ENCODE measurements at regions not wholly inside any gene's neighbourhood (a gene's known extent, or its start where the extent isn't known, plus 50 kb on each side); places are given as distances from the start of the nearest gene placed in this dataset.
"Not testable (repeated sequence)": the region's sequence is repeated elsewhere in the genome, so short reads cannot be mapped to it uniquely, and the experiment has no call there.

GRCh38 chr1:222897527-222898190 lies 82.8 kb downstream of the DISP1 start:
- DNase-seq (ENCODE audit: low spot score): no peak
- H3K9me3 Mint-ChIP-seq (ENCODE audit: unreplicated experiment): no peaks in the 10 kb centered on the region
- H3K27me3 Mint-ChIP-seq (ENCODE audit: unreplicated experiment): no peaks in the 10 kb centered on the region
- H3K36me3 Mint-ChIP-seq (ENCODE audit: low read depth, unreplicated experiment): no peaks in the 10 kb centered on the region
- H3K4me1 Mint-ChIP-seq (ENCODE audit: unreplicated experiment): no peaks in the 10 kb centered on the region
- H3K27ac Mint-ChIP-seq (ENCODE audit: unreplicated experiment): no peak overlapping the region
- TF ChIP-seq, protein P1, sequence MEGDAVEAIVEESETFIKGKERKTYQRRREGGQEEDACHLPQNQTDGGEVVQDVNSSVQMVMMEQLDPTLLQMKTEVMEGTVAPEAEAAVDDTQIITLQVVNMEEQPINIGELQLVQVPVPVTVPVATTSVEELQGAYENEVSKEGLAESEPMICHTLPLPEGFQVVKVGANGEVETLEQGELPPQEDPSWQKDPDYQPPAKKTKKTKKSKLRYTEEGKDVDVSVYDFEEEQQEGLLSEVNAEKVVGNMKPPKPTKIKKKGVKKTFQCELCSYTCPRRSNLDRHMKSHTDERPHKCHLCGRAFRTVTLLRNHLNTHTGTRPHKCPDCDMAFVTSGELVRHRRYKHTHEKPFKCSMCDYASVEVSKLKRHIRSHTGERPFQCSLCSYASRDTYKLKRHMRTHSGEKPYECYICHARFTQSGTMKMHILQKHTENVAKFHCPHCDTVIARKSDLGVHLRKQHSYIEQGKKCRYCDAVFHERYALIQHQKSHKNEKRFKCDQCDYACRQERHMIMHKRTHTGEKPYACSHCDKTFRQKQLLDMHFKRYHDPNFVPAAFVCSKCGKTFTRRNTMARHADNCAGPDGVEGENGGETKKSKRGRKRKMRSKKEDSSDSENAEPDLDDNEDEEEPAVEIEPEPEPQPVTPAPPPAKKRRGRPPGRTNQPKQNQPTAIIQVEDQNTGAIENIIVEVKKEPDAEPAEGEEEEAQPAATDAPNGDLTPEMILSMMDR (IDR thresholded peaks at IDR 0.05; ENCODE audit: unreplicated experiment): no peak
- no peak overlapping the region for H3K4me3 Mint-ChIP-seq (ENCODE audit: unreplicated experiment)

- Mint-ChIP-seq H3K27ac (ENCODE audit: unreplicated experiment) (no peak overlapping the region), H3K4me3 (ENCODE audit: unreplicated experiment) (no peak overlapping the region), H3K4me1 (ENCODE audit: unreplicated experiment) (no peaks in the 10 kb centered on the region), H3K9me3 (ENCODE audit: unreplicated experiment) (no peaks in the 10 kb centered on the region), H3K27me3 (ENCODE audit: unreplicated experiment) (no peaks in the 10 kb centered on the region), H3K36me3 (ENCODE audit: low read depth, unreplicated experiment) (no peaks in the 10 kb centered on the region)
- DNase-seq (ENCODE audit: low spot score): no peak
- TF ChIP-seq, protein P1 (IDR thresholded peaks at IDR 0.05; ENCODE audit: unreplicated experiment): no peak
Measured at GRCh38 chr1:222898191-222898527, 83.3 kb downstream of the DISP1 start.

DNA sequence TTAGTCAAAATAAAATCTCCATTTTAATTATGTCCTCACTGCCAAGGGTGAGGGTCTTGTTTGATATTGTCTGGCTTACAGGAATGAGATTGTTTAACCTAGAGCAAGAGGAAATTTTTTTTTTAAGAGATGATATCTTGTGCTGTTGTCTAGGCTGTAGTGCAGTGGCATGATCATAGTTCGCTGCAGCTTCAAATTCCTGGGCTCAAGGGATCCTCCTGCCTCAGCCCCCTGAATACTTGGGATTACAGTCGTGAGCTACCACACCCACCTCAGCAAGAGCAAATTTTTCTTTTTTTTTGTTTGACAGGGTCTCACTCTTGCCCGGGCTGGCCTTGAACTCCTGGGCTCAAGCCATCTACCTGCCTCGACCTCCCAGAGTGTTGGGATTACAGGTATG lies 84.6 kb downstream of the DISP1 start:
- Mint-ChIP-seq H3K36me3 (ENCODE audit: low read depth, unreplicated experiment) (no peaks in the 10 kb centered on the region), H3K27ac (ENCODE audit: unreplicated experiment) (no peak overlapping the region), H3K4me1 (ENCODE audit: unreplicated experiment) (no peaks in the 10 kb centered on the region), H3K9me3 (ENCODE audit: unreplicated experiment) (no peaks in the 10 kb centered on the region), H3K4me3 (ENCODE audit: unreplicated experiment) (no peak overlapping the region), H3K27me3 (ENCODE audit: unreplicated experiment) (no peaks in the 10 kb centered on the region)
- DNase-seq (ENCODE audit: low spot score): no peak
- TF ChIP-seq, protein P1 (IDR thresholded peaks at IDR 0.05; ENCODE audit: unreplicated experiment): no peak

DNA sequence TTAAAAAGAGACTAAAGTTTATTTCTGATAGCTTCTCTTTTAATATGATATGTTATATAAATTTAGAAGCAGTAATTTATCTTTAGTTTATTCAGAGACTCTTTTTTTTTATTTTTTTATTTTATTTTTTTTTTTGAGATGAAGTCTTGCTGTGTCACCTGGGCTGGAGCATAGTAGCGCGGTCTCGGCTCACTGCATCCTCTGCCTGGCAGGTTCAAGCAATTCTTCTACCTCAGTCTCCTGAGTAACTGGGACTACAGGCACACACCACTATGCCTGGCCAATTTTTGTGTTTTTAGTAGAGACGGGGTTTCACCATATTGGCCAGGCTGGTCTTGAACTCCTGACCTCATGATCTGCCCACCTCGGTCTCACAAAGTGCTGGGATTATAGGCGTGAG lies 89.6 kb downstream of the DISP1 start:
- no peaks in the 10 kb centered on the region for H3K9me3 Mint-ChIP-seq (ENCODE audit: unreplicated experiment)
- no peaks in the 10 kb centered on the region for H3K4me1 Mint-ChIP-seq (ENCODE audit: unreplicated experiment)
- TF ChIP-seq, protein P1 (IDR thresholded peaks at IDR 0.05; ENCODE audit: unreplicated experiment): no peak
- H3K36me3 Mint-ChIP-seq (ENCODE audit: low read depth, unreplicated experiment): no peaks in the 10 kb centered on the region
- no peak overlapping the region for H3K4me3 Mint-ChIP-seq (ENCODE audit: unreplicated experiment)
- DNase-seq (ENCODE audit: low spot score): no peak
- H3K27me3 Mint-ChIP-seq (ENCODE audit: unreplicated experiment): no peaks in the 10 kb centered on the region
- no peak overlapping the region for H3K27ac Mint-ChIP-seq (ENCODE audit: unreplicated experiment)

DNA sequence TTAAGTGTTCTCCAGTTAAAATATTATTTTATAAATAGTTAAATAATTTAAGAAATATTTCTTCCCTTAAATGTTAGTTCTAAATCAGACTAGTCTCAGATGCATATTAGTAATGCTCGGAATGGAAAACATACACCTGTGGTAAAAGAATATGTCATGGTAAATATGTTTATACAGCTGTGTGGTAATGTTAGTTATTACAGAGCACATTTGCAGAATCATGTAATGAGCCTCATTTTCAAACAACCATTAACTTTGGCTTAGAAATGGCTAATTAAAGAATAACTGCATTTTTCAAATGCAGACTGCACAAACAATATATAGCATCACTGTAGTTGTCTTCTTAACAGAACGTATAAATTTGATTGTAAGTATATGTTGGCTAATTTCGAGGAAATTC lies 90.3 kb downstream of the DISP1 start:
- H3K27me3 Mint-ChIP-seq (ENCODE audit: unreplicated experiment): no peaks in the 10 kb centered on the region
- H3K9me3 Mint-ChIP-seq (ENCODE audit: unreplicated experiment): no peaks in the 10 kb centered on the region
- DNase-seq (ENCODE audit: low spot score): no peak
- H3K4me1 Mint-ChIP-seq (ENCODE audit: unreplicated experiment): no peaks in the 10 kb centered on the region
- no peaks in the 10 kb centered on the region for H3K36me3 Mint-ChIP-seq (ENCODE audit: low read depth, unreplicated experiment)
- TF ChIP-seq, protein P1 (IDR thresholded peaks at IDR 0.05; ENCODE audit: unreplicated experiment): no peak
- no peak overlapping the region for H3K27ac Mint-ChIP-seq (ENCODE audit: unreplicated experiment)
- no peak overlapping the region for H3K4me3 Mint-ChIP-seq (ENCODE audit: unreplicated experiment)

GRCh38 chr1:222906271-222906739 lies 91.5 kb downstream of the DISP1 start:
- not testable (repeated sequence) for H3K36me3 Mint-ChIP-seq (ENCODE audit: low read depth, unreplicated experiment); H3K27me3 Mint-ChIP-seq (ENCODE audit: unreplicated experiment); H3K27ac Mint-ChIP-seq (ENCODE audit: unreplicated experiment); H3K4me3 Mint-ChIP-seq (ENCODE audit: unreplicated experiment); H3K9me3 Mint-ChIP-seq (ENCODE audit: unreplicated experiment); DNase-seq (ENCODE audit: low spot score); H3K4me1 Mint-ChIP-seq (ENCODE audit: unreplicated experiment)
